GM23248 (cell line): ENCODE measurements at regions not wholly inside any gene's neighbourhood (a gene's known extent, or its start where the extent isn't known, plus 50 kb on each side); places are given as distances from the start of the nearest gene placed in this dataset.

Experiments
- DNase-seq: peaks from one replicate; pipeline ENCODE4 v3.0.0-alpha.2; 2015
- H2AFZ ChIP-seq: fragments of 200-600 bp; sonication (generic); 2 replicates; pipeline ENCODE4 v1.6.1; 2016; ENCODE audit warnings: antibody characterized with exemption
- H3F3A ChIP-seq: fragments of 200-600 bp; sonication (generic); 2 replicates; pipeline ENCODE4 v1.6.1; 2016; ENCODE audit warnings: mild to moderate bottlenecking, antibody characterized with exemption, mixed run types; ENCODE audit not compliant: insufficient read depth
- H3K27ac ChIP-seq: fragments of 200-600 bp; sonication (generic); 2 replicates; pipeline ENCODE4 v1.5.1; 2016; ENCODE audit warnings: mild to moderate bottlenecking
- H3K27me3 ChIP-seq: fragments of 200-600 bp; sonication (generic); replicated peaks from 2 replicates; pipeline ENCODE4 v1.6.1; 2016; ENCODE audit warnings: mild to moderate bottlenecking; ENCODE audit not compliant: insufficient read depth
- H3K36me3 ChIP-seq: fragments of 200-600 bp; sonication (generic); 2 replicates; pipeline ENCODE4 v1.6.1; 2016; ENCODE audit warnings: low read depth, mild to moderate bottlenecking
- H3K4me1 ChIP-seq: fragments of 200-600 bp; sonication (generic); 2 replicates; pipeline ENCODE4 v1.6.1; 2016; ENCODE audit warnings: mild to moderate bottlenecking; ENCODE audit not compliant: insufficient read depth
- H3K4me2 ChIP-seq: fragments of 200-600 bp; sonication (generic); one replicate; pipeline ENCODE4 v1.6.1; 2016; ENCODE audit warnings: mild to moderate bottlenecking; ENCODE audit not compliant: unreplicated experiment
- H3K4me3 ChIP-seq: fragments of 200-600 bp; sonication (generic); 2 replicates; pipeline ENCODE4 v1.5.1; 2016; ENCODE audit warnings: mild to moderate bottlenecking
- H3K79me2 ChIP-seq: fragments of 200-600 bp; sonication (generic); 2 replicates; pipeline ENCODE4 v1.6.1; 2016; ENCODE audit warnings: mild to moderate bottlenecking; ENCODE audit not compliant: insufficient read depth
- H3K9ac ChIP-seq: fragments of 200-600 bp; sonication (generic); 2 replicates; pipeline ENCODE4 v1.6.1; 2016; ENCODE audit warnings: mild to moderate bottlenecking
- H3K9me2 ChIP-seq: fragments of 200-600 bp; sonication (generic); 2 replicates; pipeline ENCODE4 v1.6.1; 2016; ENCODE audit warnings: mixed run types, mild to moderate bottlenecking, moderate library complexity; ENCODE audit not compliant: insufficient read depth
- H3K9me3 ChIP-seq: fragments of 200-600 bp; sonication (generic); one replicate; pipeline ENCODE4 v1.6.1; 2017; ENCODE audit warnings: low read depth
- H4K20me1 ChIP-seq: fragments of 200-600 bp; sonication (generic); 2 replicates; pipeline ENCODE4 v1.6.0; 2016; ENCODE audit not compliant: insufficient read depth
- EZH2 ChIP-seq: fragments of 200-600 bp; sonication (generic); IDR thresholded peaks from 2 replicates; pipeline ENCODE4 v1.6.1; 2018; ENCODE audit warnings: antibody characterized with exemption, mild to moderate bottlenecking; ENCODE audit not compliant: insufficient read depth, poor library complexity, severe bottlenecking
- EZH2phosphoT487 ChIP-seq: fragments of 200-600 bp; sonication (generic); IDR thresholded peaks from 2 replicates; pipeline ENCODE4 v1.6.1; 2018; ENCODE audit warnings: antibody characterized with exemption, moderate library complexity, mild to moderate bottlenecking, low read depth; ENCODE audit not compliant: insufficient read depth
- WGBS, 2 experiments: methylation state at CpG; one replicate each; pipeline ENCODE4 v1.1.6; 2015 to 2017; ENCODE audit warnings: low lambda C conversion rate in 2 of 2, low coverage in 1 of 2; ENCODE audit errors: missing lambda C conversion rate in 2 of 2; 5-methylcytosine and 5-hydroxymethylcytosine counted together
- in situ Hi-C: fragments of 300-500 bp; cut with MboI; formaldehyde crosslinking; loops from 2 replicates; pipeline ENCODE4 v1.15.0; 2020

GRCh38 chr18:60888071-60888624, 445.1 kb upstream of the CDH20 start:
- in situ Hi-C loops = no loop called here
- H3K27ac ChIP-seq = no peak overlapping the region
- TF ChIP-seq EZH2phosphoT487 = no peak
- TF ChIP-seq EZH2 = no peak

GRCh38 chr18:60889442-60889841, 443.8 kb upstream of the CDH20 start:
- DNase-seq = no peak
- Histone ChIP-seq H4K20me1 (no peaks in the 10 kb centered on the region), H3F3A (no peaks in the 10 kb centered on the region), H3K36me3 (no peaks in the 10 kb centered on the region), H3K9me3 (no peaks in the 10 kb centered on the region), H3K4me1 (peaks cover 10% of the 10 kb centered on the region), H3K4me2 (no peak overlapping the region), H3K9me2 (no peaks in the 10 kb centered on the region), H3K79me2 (no peaks in the 10 kb centered on the region), H3K27ac (no peak overlapping the region), H3K27me3 (no peaks in the 10 kb centered on the region), H3K4me3 (no peak overlapping the region), H2AFZ (no peak overlapping the region), H3K9ac (no peak overlapping the region)
- TF ChIP-seq EZH2phosphoT487 = no peak
- TF ChIP-seq EZH2 = no peak
- in situ Hi-C loops = no loop called here
- WGBS, 2 experiments = 37 to 49% methylated on average over 2 of the region's 2 CpGs

More at GRCh38 chr18:60888071-60888624, 445.1 kb upstream of the CDH20 start:
- Histone ChIP-seq H3K4me1 (peaks cover 8% of the 10 kb centered on the region), H3K9me3 (no peaks in the 10 kb centered on the region), H2AFZ (no peak overlapping the region), H3K79me2 (no peaks in the 10 kb centered on the region), H4K20me1 (no peaks in the 10 kb centered on the region), H3K36me3 (no peaks in the 10 kb centered on the region), H3F3A (no peaks in the 10 kb centered on the region), H3K9ac (no peak overlapping the region), H3K27me3 (no peaks in the 10 kb centered on the region), H3K4me2 (no peak overlapping the region), H3K9me2 (no peaks in the 10 kb centered on the region), H3K4me3 (no peak overlapping the region)
- WGBS, 2 experiments = 48 to 53% methylated on average over 6 of the region's 6 CpGs
- no peak for DNase-seq

- Histone ChIP-seq H4K20me1 (no peaks in the 10 kb centered on the region), H2AFZ (no peak overlapping the region), H3K9me3 (no peaks in the 10 kb centered on the region), H3K36me3 (no peaks in the 10 kb centered on the region), H3K27ac (no peak overlapping the region), H3F3A (no peaks in the 10 kb centered on the region), H3K9me2 (no peaks in the 10 kb centered on the region), H3K4me1 (peaks cover 10% of the 10 kb centered on the region), H3K79me2 (no peaks in the 10 kb centered on the region), H3K4me3 (no peak overlapping the region), H3K27me3 (no peaks in the 10 kb centered on the region), H3K9ac (no peak overlapping the region), H3K4me2 (no peak overlapping the region)
- TF ChIP-seq EZH2 = no peak
- no peak for TF ChIP-seq EZH2phosphoT487
- WGBS, 2 experiments = 82 to 83% methylated on average over 5 of the region's 5 CpGs
- DNase-seq = no peak
- in situ Hi-C loops = no loop called here
Measured at GRCh38 chr18:60891936-60892335, 441.3 kb upstream of the CDH20 start.

GRCh38 chr18:60892441-60892840, 440.8 kb upstream of the CDH20 start:
- H3K27me3 ChIP-seq = no peaks in the 10 kb centered on the region
- in situ Hi-C loops = no loop called here
- H4K20me1 ChIP-seq = no peaks in the 10 kb centered on the region
- peak; percentile 22 for DNase-seq
- no peak overlapping the region for H2AFZ ChIP-seq
- no peak overlapping the region for H3K4me3 ChIP-seq
- no peaks in the 10 kb centered on the region for H3K9me3 ChIP-seq
- no peak overlapping the region for H3K4me2 ChIP-seq
- no peaks in the 10 kb centered on the region for H3K36me3 ChIP-seq
- no peak overlapping the region for H3K27ac ChIP-seq
- TF ChIP-seq EZH2phosphoT487 = no peak
- TF ChIP-seq EZH2 = no peak
- no peaks in the 10 kb centered on the region for H3K9me2 ChIP-seq
- peaks cover 10% of the 10 kb centered on the region for H3K4me1 ChIP-seq
- no peaks in the 10 kb centered on the region for H3F3A ChIP-seq
- H3K79me2 ChIP-seq = no peaks in the 10 kb centered on the region
- H3K9ac ChIP-seq = no peak overlapping the region

GRCh38 chr18:60892855-60893254, 440.4 kb upstream of the CDH20 start:
- no peak overlapping the region for H3K9ac ChIP-seq
- H3F3A ChIP-seq = no peaks in the 10 kb centered on the region
- H3K79me2 ChIP-seq = no peaks in the 10 kb centered on the region
- H4K20me1 ChIP-seq = no peaks in the 10 kb centered on the region
- in situ Hi-C loops = no loop called here
- H3K9me3 ChIP-seq = no peaks in the 10 kb centered on the region
- H3K27ac ChIP-seq = no peak overlapping the region
- no peaks in the 10 kb centered on the region for H3K36me3 ChIP-seq
- no peaks in the 10 kb centered on the region for H3K27me3 ChIP-seq
- TF ChIP-seq EZH2 (no peak), EZH2phosphoT487 (no peak)
- 66 to 70% methylated on average over 3 of the region's 3 CpGs for WGBS, 2 experiments
- no peak overlapping the region for H2AFZ ChIP-seq
- DNase-seq = peak; percentile 50
- H3K9me2 ChIP-seq = no peaks in the 10 kb centered on the region
- no peak overlapping the region for H3K4me2 ChIP-seq
- H3K4me3 ChIP-seq = no peak overlapping the region
- peaks cover 10% of the 10 kb centered on the region for H3K4me1 ChIP-seq
